ENCODE measurements at regions not wholly inside any gene's neighbourhood (a gene's known extent, or its start where the extent isn't known, plus 50 kb on each side); places are given as distances from the start of the nearest gene placed in this dataset.

GRCh38 chr2:45282646-45283045 lies 273.4 kb upstream of the SIX2 start:
- no peak for TF ChIP-seq POLR2AphosphoS5 (IDR thresholded peaks at IDR 0.05; ENCODE audit: borderline replicate concordance, low read depth, low read length)
- TF ChIP-seq EZH2 (IDR thresholded peaks at IDR 0.05), result no peak
